ENCODE measurements at regions not wholly inside any gene's neighbourhood (a gene's known extent, or its start where the extent isn't known, plus 50 kb on each side); places are given as distances from the start of the nearest gene placed in this dataset.

- CTCF ChIA-PET, result interaction anchor here (0.6 to 14.5 kb wide), 29 partner anchors 19 to 1316 kb away, joined by 3 to 240 read pairs (median 4); partner anchors contain the start of gene BCL6
- peak; percentile 71 for DNase-seq (ENCODE audit: unreplicated experiment)
- Mint-ChIP-seq H3K4me1 (ENCODE audit: insufficient read depth, unreplicated experiment) (no peaks in the 10 kb centered on the region), H3K27ac (ENCODE audit: low read depth, unreplicated experiment) (no peak overlapping the region), H3K4me3 (ENCODE audit: unreplicated experiment) (no peak overlapping the region), H3K36me3 (ENCODE audit: insufficient read depth, unreplicated experiment) (no peaks in the 10 kb centered on the region), H3K27me3 (ENCODE audit: insufficient read depth, unreplicated experiment) (no peaks in the 10 kb centered on the region), H3K9me3 (ENCODE audit: unreplicated experiment) (no peaks in the 10 kb centered on the region)
- BruUV-seq (replicated peaks), result no TSS peak
- POLR2A ChIA-PET, result interaction anchor here (0.6 to 13.3 kb wide), 7 partner anchors 103 to 1218 kb away, joined by 3 to 252 read pairs (median 4); partner anchors contain the start of gene BCL6
- peak; percentile 70 for TF ChIP-seq CTCF (IDR thresholded peaks at IDR 0.05; ENCODE audit: unreplicated experiment)
- intact Hi-C loops (cut with micrococcal nuclease), result loop anchor here (1.0 to 10.0 kb wide), 4 partner anchors 187 to 1042 kb away; no protein-coding TSS in a partner anchor
Observed at GRCh38 chr3:188956839-188957489, 214.8 kb upstream of the TPRG1 start.

GRCh38 chr3:188959013-188959412, 212.8 kb upstream of the TPRG1 start:
- ChIA-PET CTCF (interaction anchor here (0.6 to 14.5 kb wide), 3 partner anchors 183 to 1221 kb away, joined by 3 to 240 read pairs (median 3); no protein-coding TSS in a partner anchor), POLR2A (interaction anchor here (0.6 to 1.3 kb wide), 2 partner anchors 452 to 1214 kb away, joined by 3 to 9 read pairs; partner anchors contain the start of gene BCL6)
- Mint-ChIP-seq H3K27me3 (ENCODE audit: insufficient read depth, unreplicated experiment) (no peaks in the 10 kb centered on the region), H3K4me1 (ENCODE audit: insufficient read depth, unreplicated experiment) (no peaks in the 10 kb centered on the region), H3K27ac (ENCODE audit: low read depth, unreplicated experiment) (no peak overlapping the region), H3K4me3 (ENCODE audit: unreplicated experiment) (no peak overlapping the region), H3K9me3 (ENCODE audit: unreplicated experiment) (no peaks in the 10 kb centered on the region), H3K36me3 (ENCODE audit: insufficient read depth, unreplicated experiment) (no peaks in the 10 kb centered on the region)
- intact Hi-C loops (cut with micrococcal nuclease), result loop anchor here (10.0 kb wide), 3 partner anchors 364 to 1044 kb away; no protein-coding TSS in a partner anchor
- TF ChIP-seq CTCF (IDR thresholded peaks at IDR 0.05; ENCODE audit: unreplicated experiment), result no peak
- peak; percentile 36 for DNase-seq (ENCODE audit: unreplicated experiment)
- no TSS peak for BruUV-seq (replicated peaks)

- intact Hi-C loops (cut with micrococcal nuclease), result no loop called here
- ChIA-PET POLR2A (interaction anchor here (0.7 to 0.9 kb wide), 2 partner anchors 271 to 547 kb away, joined by 3 read pairs; no protein-coding TSS in a partner anchor), CTCF (interaction anchor here (0.6 to 1.1 kb wide), 6 partner anchors 8 to 802 kb away, joined by 3 to 5 read pairs (median 4); no protein-coding TSS in a partner anchor)
- Mint-ChIP-seq H3K9me3 (ENCODE audit: unreplicated experiment) (peaks cover 10% of the 10 kb centered on the region), H3K27ac (ENCODE audit: low read depth, unreplicated experiment) (no peak overlapping the region), H3K4me1 (ENCODE audit: insufficient read depth, unreplicated experiment) (no peaks in the 10 kb centered on the region), H3K4me3 (ENCODE audit: unreplicated experiment) (no peak overlapping the region), H3K27me3 (ENCODE audit: insufficient read depth, unreplicated experiment) (no peaks in the 10 kb centered on the region), H3K36me3 (ENCODE audit: insufficient read depth, unreplicated experiment) (no peaks in the 10 kb centered on the region)
- TF ChIP-seq CTCF (IDR thresholded peaks at IDR 0.05; ENCODE audit: unreplicated experiment), result no peak
- DNase-seq (ENCODE audit: unreplicated experiment), result no peak
- BruUV-seq (replicated peaks), result no TSS peak
Observed at GRCh38 chr3:188962253-188963247, 209.2 kb upstream of the TPRG1 start.

All from MCF 10A (cell line).